HG03442 (cell line): ENCODE measurements at regions not wholly inside any gene's neighbourhood (a gene's known extent, or its start where the extent isn't known, plus 50 kb on each side); places are given as distances from the start of the nearest gene placed in this dataset.

ENCODE experiments used
- ATAC-seq: cut with Tn5 transposase; IDR thresholded peaks from one replicate; pipeline ENCODE4 v1.9.1; 2021; ENCODE audit warnings: mild to moderate bottlenecking, moderate library complexity; ENCODE audit not compliant: unreplicated experiment

DNA sequence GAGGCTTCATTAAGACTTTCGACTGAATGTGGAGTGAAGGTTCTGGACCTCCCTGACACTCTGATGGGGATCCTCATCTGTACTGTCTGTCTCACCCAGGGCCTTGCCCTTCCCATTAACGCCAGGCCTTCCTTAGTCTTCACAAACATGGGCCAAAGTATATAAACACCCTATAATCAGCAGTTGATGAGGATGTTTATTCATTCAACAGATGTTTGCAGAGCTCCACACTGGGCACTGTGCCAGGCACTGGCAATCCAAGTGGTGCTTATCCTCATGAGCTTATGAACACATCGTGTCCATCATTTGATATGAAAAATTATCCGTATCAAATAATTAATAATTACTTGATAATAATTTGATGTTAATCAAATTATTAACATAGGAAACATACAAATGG is 454.4 kb downstream of the FUT8 start:
- no peak for ATAC-seq

DNA sequence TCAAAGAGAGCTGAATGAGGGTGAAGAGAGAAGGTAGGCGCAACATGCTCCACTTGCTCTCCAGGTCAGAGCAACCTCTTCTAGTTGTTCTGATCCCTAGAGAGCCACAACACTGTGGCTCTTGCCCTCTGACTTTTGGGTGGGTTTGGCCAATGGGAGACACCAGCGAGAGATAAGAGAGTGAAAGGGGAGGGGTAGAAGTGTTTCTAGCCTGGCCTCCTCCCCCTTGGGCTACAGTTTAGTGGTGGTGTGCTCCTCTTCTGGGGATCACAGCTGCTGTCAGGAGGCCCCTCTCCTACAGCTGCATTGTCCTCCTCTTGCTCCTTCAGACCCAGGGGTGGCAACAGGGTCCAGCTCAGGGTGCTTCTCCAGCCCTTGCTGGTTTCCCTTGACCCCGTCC is 454.8 kb downstream of the FUT8 start:
- ATAC-seq = no peak

DNA sequence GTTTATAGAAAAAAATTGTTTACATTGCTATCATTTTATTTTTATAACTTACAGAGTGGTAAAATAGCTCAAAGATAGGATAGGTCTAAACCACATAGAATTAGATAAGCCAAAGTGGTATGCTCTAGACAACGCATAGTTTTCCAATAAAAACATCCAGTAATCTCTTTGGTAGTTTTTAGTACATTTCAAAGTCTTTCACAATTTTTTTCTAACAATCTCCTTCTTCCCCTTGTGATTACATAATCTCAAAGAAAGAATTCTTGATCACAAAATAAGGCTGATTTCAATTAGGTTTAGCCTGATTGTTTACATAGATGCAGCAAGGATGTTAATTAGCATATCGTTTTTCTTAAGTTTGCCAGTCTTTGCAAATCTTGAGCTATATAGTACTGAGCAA is 460.0 kb downstream of the FUT8 start:
- ATAC-seq = no peak

DNA sequence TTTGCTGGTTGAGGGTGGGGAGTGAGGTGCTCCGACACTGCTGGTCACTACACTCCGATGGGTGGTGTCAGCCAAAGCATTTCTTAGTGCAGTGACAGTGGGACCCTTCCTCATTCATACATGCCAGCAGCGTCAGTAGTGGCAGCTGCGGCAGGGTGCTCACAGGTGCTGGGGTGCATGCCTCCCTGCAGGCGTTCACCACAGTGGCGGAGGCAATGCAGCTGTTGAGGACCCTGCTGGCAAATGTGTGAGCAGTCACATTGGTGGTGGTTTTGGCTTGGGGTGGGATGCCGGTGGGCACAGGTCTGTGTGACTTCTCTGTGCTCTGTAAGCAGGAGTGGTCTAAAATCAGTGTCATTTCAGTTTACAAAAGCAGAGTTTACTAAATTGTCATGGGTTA is 464.6 kb downstream of the FUT8 start:
- no peak for ATAC-seq

DNA sequence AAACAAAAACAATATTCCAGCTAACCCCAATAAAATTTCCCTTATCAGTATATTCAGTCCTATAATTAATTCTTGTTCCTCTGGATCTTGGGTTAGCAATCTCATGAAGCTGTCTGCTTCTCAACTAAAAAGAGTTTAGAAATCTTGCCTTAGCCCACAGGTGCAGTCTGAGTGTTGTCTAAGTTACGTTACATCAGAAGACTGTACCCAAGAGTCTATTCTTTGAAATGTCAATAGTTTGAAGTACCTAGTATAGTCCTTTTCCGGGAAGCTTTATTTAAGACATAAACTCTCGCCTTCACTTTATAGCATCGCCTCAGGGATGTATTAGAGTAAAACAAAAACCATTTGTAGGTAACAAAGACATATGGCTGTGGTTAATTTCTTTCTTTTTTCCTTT is 465.1 kb downstream of the FUT8 start:
- ATAC-seq = no peak

DNA sequence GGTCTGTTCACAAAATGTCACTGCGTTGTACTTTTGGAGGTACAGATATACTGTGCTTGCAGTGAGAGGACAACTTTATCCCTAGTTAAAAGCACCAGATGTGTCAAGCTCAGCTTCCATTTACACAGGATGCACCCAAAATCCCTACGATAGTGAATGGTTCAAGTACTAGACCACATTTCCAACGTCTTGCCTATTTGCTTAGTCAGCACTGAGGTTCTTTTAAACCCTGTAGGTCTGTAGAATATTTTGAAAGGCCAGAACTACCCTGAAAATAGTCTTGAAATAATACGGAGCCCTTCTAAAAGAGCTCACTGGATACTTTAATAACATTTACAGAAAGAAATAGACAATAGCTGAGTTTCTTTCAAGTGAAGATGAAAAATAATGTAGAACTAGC is 466.1 kb downstream of the FUT8 start:
- no peak for ATAC-seq

DNA sequence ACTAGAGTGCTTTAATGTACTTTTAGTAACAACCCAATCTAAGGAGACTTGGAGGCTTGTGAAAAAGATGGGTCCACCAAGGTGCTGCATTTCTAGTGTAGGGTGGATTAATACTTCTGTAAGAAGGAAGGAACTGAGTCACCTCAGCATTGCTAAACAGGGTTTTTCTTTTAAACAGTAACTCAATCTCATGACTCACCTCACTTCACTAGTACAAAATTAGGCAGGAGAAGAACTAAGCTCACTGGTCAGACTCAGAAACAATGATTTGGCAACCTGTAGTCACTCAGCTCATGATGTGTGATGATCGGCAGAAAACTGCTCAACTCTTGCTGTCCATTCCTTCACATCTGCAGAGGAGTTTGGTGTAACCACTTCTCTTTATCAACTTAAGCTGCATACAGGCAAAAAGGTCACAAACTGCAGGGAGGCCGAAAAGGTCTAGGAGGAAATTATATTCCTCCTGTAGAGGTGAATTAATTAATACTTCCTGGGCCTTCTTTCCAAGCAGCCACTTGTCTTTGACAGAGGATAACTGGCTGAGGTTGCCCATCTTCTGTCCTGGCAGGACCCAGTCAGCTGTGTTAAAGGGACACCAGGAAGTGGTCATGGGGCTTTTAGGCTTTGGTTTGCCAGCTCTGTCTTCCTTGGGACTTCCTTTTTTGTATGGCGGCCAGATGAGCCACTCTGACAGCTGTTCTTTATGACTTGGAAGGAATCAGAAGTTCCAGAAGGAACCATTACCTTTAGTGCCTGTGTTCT is 466.9 kb downstream of the FUT8 start:
- no peak for ATAC-seq

DNA sequence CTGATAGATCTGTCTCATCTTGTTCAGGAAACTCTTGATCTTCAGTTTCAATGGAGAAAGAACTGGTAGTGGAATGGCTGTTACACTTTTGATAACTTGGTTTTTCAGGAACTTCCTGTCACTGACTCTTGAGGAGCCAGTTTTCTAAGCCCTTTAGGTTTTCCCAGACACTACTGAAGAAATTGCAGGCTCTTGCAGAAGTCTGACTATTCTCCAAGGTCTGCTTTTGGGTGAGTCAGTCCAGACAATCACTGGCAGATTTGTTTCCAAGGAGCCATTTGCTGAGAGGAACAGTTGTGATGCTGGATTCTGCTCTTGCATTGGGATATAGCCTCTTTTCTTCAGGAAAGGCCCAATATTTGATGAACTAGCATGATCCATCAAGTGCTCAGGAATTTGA is 468.0 kb downstream of the FUT8 start:
- ATAC-seq = no peak

DNA sequence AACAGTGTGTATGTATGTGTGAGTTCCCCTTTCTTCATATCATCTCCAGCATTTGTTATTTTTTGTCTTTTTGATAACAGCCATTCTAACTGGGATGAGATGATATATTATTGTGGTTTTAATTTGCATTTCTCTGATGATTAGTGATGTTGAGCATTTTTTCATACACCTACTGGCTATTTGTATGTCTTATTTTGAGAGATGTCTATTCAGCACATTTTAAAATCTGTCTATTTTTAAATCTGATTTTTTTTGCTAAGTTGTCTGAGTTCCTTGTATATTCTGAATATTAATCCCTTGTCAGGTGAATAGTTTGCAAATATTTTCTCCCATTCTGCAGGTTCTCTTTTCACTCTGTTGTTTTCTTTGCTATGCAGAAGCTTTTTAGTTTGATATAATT is 469.1 kb downstream of the FUT8 start:
- ATAC-seq = no peak

DNA sequence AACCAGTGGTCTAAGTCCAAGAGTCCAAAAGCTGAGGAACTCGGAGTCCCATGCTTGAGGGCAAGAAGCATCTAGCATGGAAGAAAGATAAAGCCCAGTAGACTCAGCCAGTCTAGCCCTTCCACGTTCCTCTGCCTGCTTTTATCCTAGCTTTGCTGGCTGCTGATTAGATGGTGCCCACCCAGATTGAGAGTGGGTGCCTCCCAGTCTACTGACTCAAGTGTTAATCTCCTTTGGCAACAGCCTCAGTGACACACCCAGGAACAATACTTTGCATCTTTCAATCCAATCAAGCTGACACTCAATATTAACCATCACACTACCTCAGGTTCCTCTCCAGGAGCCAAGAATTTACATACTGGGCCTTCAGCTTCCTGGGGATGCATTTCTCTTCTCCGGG is 476.1 kb downstream of the FUT8 start:
- no peak for ATAC-seq

DNA sequence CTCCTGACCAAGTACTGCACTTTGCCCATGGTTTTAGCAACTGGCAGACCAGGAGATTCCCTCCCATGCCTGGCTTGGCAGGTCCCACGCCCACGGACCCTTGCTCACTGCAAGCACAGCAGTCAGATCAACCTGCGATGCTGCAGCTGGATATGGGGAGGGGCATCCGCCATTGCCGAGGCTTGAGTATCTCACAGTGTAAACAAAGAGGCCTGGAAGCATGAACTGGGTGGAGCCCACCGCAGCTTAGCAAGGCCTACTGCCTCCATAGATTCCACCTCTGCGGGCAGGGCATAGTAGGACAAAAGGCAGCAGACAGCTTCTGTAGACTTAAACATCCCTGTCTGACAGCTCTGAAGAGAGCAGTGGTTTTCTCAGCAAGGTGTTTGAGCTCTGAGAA is 479.8 kb downstream of the FUT8 start:
- ATAC-seq = no peak

DNA sequence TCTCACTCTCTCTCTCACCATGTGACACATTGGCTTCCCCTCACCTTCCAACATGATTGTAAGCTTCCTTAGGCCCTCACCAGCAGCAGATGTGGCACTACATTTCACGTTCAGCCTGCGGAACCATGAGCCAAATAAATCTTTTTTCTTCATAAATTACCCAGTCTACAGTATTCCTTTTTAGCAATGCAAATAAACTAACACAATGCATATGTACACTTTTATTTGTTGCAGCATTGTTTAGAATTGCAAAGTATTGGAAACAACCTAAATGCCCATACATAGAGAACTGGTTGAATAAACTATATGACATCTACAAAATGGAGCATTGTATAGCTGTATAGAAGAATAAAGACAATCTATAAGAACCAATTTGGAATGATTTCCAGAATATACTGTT is 487.6 kb downstream of the FUT8 start:
- ATAC-seq = no peak

DNA sequence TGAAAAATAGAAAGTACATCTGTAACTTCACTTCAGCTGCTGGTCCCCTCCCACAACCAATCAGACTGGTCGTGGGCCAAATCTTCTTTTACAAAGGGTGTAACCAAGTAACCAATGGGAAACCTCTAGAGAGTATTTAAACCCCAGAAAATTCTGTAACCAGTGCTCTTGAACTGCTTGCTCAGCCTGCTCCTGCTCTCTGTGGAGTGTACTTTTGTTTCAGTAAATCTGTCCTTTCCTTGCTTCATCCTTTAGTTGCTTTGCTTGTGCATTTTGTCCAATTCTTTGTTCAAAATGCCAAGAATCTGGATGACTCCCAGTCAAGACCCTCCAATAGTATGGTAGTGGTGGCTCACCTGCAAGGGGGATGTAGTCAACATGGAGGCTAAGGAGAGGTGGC is 489.1 kb downstream of the FUT8 start:
- no peak for ATAC-seq

DNA sequence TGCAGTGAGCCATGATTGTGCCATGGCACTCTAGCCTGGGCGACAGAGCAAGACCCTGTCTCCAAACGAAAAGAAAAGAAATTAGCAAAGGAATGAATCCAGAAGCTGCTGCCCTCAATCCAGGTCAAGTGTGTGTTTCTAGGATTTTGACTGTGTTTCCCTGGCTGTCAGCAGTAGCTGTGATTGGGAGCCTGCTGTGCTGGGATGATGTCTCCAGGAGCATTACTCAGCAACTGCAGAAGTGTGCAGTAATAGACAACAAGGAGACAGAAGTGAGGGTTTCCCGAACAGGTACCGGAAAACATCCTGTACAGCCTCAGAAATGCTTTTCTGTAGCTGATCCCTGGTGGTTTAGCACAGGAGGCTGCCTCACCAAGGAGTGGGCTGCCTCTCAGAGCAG is 492.5 kb downstream of the FUT8 start:
- no peak for ATAC-seq

DNA sequence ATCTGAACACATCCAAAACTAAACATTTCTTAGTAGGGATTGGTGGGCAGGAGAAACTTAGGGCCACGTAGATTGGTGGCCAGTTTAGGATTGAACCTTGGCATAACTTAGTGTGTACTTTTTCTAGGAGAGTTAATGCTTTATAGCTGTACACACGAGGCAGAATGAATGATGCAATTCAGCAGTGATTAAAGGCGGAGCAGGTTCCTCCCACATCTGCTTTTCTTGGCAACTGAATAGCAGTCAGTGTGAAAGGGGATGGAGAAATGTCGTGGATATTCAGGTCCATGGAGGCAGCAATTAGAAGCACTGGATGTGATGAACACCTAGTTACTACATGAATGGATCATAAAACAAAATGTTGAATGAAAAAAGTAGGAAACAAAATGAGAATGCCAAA is 493.8 kb downstream of the FUT8 start:
- ATAC-seq = no peak

DNA sequence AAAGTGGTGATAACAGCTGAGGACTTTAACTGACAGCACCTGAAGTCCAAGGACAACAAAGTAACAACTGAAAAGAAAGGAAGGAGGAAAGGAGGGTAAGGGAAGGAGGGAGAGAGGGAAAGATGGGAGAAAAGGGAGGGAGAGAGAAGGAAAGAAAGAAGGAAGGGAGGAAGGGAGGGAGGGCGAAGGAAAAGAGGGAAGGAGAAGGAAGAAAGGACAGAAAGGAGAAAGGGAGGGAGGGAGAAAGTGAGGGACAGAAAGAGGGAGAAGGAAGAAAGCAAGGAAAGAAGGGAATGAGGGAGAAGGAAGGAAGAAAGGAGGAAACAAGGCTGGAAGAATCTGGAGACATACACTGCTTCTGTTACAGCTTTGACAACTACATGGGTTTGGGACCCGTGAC is 494.4 kb downstream of the FUT8 start:
- ATAC-seq = no peak

DNA sequence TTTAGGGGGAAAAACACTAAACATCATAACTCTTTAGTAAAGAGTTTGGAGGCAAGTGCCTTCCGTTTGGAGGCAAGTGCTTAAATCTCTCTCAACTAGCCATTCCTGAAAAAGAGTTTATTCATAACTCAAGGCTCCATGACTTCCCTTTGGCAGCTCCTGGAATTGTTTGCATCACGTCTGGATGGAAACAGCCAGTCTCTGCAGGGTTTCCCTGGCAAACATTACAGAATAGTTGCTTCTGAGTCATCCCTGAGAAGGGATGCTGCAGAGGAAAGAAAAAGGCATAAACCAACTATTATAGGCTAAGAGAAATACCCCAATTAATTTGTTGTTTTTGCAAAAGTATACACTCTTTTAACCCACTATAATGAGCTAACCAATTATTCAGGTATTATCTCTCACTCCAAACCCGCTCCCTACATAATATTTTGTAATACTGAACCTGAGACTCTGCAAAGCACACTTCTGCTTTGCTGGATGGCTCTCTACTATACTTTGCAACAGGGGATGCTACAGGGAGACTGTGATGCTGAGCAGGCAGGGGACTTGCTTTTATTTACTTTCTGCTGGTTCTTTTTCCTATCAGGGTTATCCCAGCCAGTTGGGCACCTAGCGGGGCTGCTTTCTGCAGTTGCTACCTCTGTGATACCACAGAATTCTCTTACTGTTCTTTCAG is 497.7 kb downstream of the FUT8 start:
- ATAC-seq = no peak

DNA sequence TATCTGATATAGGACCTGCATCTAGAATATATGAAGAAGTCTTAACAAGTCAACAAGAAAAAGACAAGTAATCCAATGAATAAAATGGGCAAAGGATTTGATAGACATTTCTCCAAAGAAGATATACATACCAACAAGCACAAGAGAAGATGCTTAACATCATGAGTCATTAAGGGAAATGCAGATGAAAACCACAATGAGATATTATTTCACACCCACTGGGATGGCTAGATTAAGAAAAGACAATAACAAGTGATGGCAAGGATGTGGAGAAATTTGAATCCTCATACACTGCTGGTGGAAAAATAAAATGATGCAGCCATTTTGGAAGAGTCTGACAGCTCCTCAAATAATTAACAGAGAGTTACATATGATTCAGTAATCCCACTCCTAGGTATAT is 502.6 kb downstream of the FUT8 start:
- ATAC-seq = no peak

DNA sequence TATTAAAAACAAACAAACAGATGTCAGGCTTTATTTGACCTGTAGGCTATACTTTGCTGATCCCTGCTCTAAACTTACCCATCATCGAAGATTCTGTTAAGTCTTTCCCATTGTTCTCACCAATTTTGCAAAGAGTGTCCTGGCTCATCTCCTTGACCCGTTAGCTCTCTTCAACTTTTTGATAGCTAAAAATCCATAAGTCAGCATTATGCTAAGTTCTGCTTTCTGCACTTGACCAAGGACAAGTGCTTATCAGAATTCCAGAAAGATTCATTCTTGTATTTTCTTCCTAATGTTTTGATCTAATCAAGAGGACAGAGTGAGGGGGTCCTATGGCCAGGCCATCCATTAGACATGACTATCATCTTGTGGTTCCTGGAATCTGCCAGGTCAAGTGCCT is 503.5 kb downstream of the FUT8 start:
- no peak for ATAC-seq

DNA sequence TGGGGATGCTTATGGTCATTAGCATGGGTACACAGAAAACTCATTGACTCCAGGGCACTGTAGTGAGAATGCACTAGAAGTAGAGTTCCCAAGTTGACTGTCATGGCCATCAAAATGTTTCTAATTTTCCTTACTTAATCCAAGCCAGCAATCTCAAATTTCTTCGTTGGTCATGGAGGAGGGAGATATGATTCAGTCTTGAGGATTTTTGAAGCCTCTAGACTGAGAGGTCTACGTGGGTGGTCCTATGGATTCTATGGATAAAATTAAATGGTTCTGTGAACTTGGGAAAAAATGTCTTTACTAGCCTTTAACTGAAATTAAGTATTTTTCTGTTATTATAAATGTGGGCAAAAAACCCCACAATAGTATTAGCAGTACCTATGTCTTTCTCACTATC is 508.5 kb downstream of the FUT8 start:
- ATAC-seq = no peak

DNA sequence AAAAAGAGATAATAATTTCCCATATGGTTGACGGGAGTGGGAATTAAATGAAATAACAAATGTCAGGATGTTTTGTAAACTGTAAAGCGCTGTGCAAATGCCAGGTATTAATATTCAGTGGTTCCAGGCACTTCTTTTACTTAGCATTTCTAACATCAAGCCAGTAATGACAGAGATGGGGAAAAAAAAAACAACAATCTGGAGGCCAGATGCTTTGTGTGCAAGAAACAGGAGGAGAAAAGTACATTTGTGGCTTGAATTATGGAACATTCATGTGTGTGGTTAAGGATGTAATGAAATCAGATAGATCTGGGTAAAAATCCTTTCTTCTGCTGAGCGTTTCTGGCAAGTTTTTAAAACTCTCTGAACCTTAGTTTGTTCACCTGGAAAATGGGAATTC is 509.6 kb downstream of the FUT8 start:
- ATAC-seq = no peak

DNA sequence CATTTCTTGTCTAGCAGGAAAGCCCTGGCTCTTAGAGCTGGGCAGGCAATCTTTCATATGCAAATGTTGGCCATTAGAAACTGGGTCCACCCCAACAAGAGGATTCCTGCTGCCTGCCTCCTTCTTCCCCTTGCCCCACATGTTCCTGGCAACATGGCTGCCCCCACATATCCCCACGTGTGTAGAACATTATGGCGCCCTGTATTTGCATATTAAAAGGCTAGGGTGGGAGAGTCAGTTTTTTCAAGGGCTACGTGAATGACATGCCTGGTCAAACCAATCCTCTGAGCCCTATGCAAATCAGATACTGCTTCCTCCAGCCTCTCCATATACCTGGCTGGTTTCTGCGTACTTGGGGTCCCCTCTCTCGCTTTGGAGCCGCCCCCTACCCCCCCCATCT is 514.0 kb downstream of the FUT8 start:
- no peak for ATAC-seq
